IMR-90 (cell line): ENCODE measurements at regions not wholly inside any gene's neighbourhood (a gene's known extent, or its start where the extent isn't known, plus 50 kb on each side); places are given as distances from the start of the nearest gene placed in this dataset.

Experiments
- ATAC-seq: fragments of 200-7000 bp; cut with Tn5 transposase; 2 replicates; pipeline ENCODE4 v1.9.1; 2020; ENCODE audit warnings: low read depth, mild to moderate bottlenecking, moderate library complexity
- BruUV-seq: library from RNA; stranded (reverse); fragments of 400-500 nt; replicated peaks from 2 replicates; lab custom pipeline; 2021; lab: Mats Ljungman, UMichigan
- CTCF ChIA-PET: fragments of 300-600 bp; formaldehyde crosslinking; extraction: SDS; loops from one replicate; lab custom pipeline; 2021; ENCODE audit warnings: antibody characterized with exemption; lab: Yijun Ruan, JAX
- POLR2A ChIA-PET: fragments of 300-600 bp; sonication (Branson Sonifier 250); formaldehyde crosslinking; loops from one replicate; lab custom pipeline; 2022; ENCODE audit warnings: antibody characterized with exemption; ENCODE audit not compliant: unreplicated experiment; lab: Charles Lee
- DNase-seq: peaks from one replicate; pipeline ENCODE4 v3.0.0; 2013
- H2AFZ ChIP-seq: replicated peaks from 2 replicates; pipeline ENCODE3; 2013; ENCODE audit warnings: low read length, mild to moderate bottlenecking; ENCODE audit not compliant: poor library complexity
- H2AK5ac ChIP-seq: 2 replicates; pipeline ENCODE4 v1.6.1; 2013; ENCODE audit warnings: low read depth, low read length, inconsistent platforms
- H2AK9ac ChIP-seq: replicated peaks from 2 replicates; pipeline ENCODE3; 2013; ENCODE audit warnings: mild to moderate bottlenecking, low read depth, low read length, moderate library complexity; ENCODE audit not compliant: poor library complexity
- H2BK120ac ChIP-seq: 2 replicates; pipeline ENCODE4 v1.6.1; 2013; ENCODE audit warnings: low read depth, low read length, inconsistent platforms
- H2BK15ac ChIP-seq: 3 replicates; pipeline ENCODE4 v1.6.1; 2013; ENCODE audit warnings: low read depth, low read length, inconsistent platforms
- H2BK20ac ChIP-seq: 2 replicates; pipeline ENCODE4 v1.6.1; 2013; ENCODE audit warnings: low read depth, mild to moderate bottlenecking, inconsistent platforms, low read length, moderate library complexity
- H2BK5ac ChIP-seq: 2 replicates; pipeline ENCODE4 v1.6.1; 2013; ENCODE audit warnings: mild to moderate bottlenecking, low read depth, low read length, inconsistent platforms; ENCODE audit not compliant: poor library complexity, severe bottlenecking
- H3K14ac ChIP-seq: replicated peaks from 2 replicates; pipeline ENCODE4 v1.6.1; 2013; ENCODE audit warnings: low read depth, low read length, inconsistent platforms
- H3K18ac ChIP-seq: 2 replicates; pipeline ENCODE4 v1.6.1; 2013; ENCODE audit warnings: low read depth, low read length, control low read depth
- H3K23ac ChIP-seq: 2 replicates; pipeline ENCODE4 v1.6.1; 2013; ENCODE audit warnings: low read depth, low read length, inconsistent platforms
- H3K27ac ChIP-seq: 2 replicates; pipeline ENCODE4 v1.5.1; 2013; ENCODE audit warnings: mild to moderate bottlenecking, control low read depth, low read length; ENCODE audit not compliant: insufficient read depth
- H3K27me3 ChIP-seq: 2 replicates; pipeline ENCODE4 v1.6.1; 2013; ENCODE audit warnings: low read length; ENCODE audit not compliant: control insufficient read depth, insufficient read depth
- H3K36me3 ChIP-seq: 2 replicates; pipeline ENCODE4 v1.6.1; 2013; ENCODE audit warnings: low read length, mixed read lengths; ENCODE audit not compliant: control insufficient read depth, insufficient read depth
- H3K4ac ChIP-seq: 2 replicates; pipeline ENCODE4 v1.6.1; 2013; ENCODE audit warnings: low read depth, low read length, inconsistent platforms
- H3K4me1 ChIP-seq: 2 replicates; pipeline ENCODE4 v1.6.1; 2013; ENCODE audit warnings: low read length, mixed read lengths; ENCODE audit not compliant: control insufficient read depth, insufficient read depth
- H3K4me2 ChIP-seq: 2 replicates; pipeline ENCODE4 v1.6.1; 2013; ENCODE audit warnings: low read depth, mild to moderate bottlenecking, control low read depth, low read length, moderate library complexity
- H3K4me3 ChIP-seq: 2 replicates; pipeline ENCODE4 v1.5.1; 2013; ENCODE audit warnings: low read depth, mild to moderate bottlenecking, control low read depth, low read length, moderate library complexity; ENCODE audit not compliant: insufficient read depth
- H3K56ac ChIP-seq: 2 replicates; pipeline ENCODE4 v1.6.1; 2013; ENCODE audit warnings: low read length, inconsistent platforms; ENCODE audit not compliant: insufficient read depth; ENCODE audit errors: extremely low read depth
- H3K79me1 ChIP-seq, 2 experiments: 2 replicates each; pipeline ENCODE4 v1.6.1; 2013; ENCODE audit warnings: low read length in 2 of 2, inconsistent platforms in 1 of 2, low read depth in 1 of 2
- H3K9ac ChIP-seq: 2 replicates; pipeline ENCODE4 v1.6.1; 2013; ENCODE audit warnings: low read depth, low read length, control low read depth
- H3K9me1 ChIP-seq: 2 replicates; pipeline ENCODE4 v1.6.1; 2013; ENCODE audit warnings: low read length, inconsistent platforms; ENCODE audit not compliant: insufficient read depth
- H3K9me3 ChIP-seq: 2 replicates; pipeline ENCODE4 v1.6.1; 2013; ENCODE audit warnings: low read length; ENCODE audit not compliant: control insufficient read depth, insufficient read depth
- H4K20me1 ChIP-seq: 2 replicates; pipeline ENCODE4 v1.6.1; 2013; ENCODE audit warnings: low read length, inconsistent platforms; ENCODE audit not compliant: insufficient read depth
- H4K5ac ChIP-seq: 2 replicates; pipeline ENCODE4 v1.6.1; 2013; ENCODE audit warnings: mild to moderate bottlenecking, low read depth, low read length, control low read depth
- H4K8ac ChIP-seq, 2 experiments: 2 replicates each; pipeline ENCODE4 v1.6.1; 2013; ENCODE audit warnings: low read depth in 2 of 2, low read length in 2 of 2, control low read depth in 1 of 2, inconsistent platforms in 1 of 2
- H4K91ac ChIP-seq: 2 replicates; pipeline ENCODE4 v1.6.1; 2013; ENCODE audit warnings: low read depth, low read length, inconsistent platforms; ENCODE audit not compliant: insufficient read depth
- BHLHE40 ChIP-seq: fragments of 150-350 bp; IDR thresholded peaks from 2 replicates; pipeline ENCODE4 v1.6.1; 2016; ENCODE audit warnings: mild to moderate bottlenecking, low read depth, low read length
- CEBPB ChIP-seq: IDR thresholded peaks from 2 replicates; pipeline ENCODE4 v1.6.1; 2012; ENCODE audit warnings: low read depth, low read length, improper control_type of control experiment
- CHD1 ChIP-seq: IDR thresholded peaks from 2 replicates; pipeline ENCODE4 v1.6.1; 2012; ENCODE audit warnings: low read depth, low read length, improper control_type of control experiment
- FOS ChIP-seq: fragments of 150-350 bp; IDR thresholded peaks from 2 replicates; pipeline ENCODE4 v1.6.1; 2016; ENCODE audit warnings: low read depth, low read length
- MAZ ChIP-seq: IDR thresholded peaks from 2 replicates; pipeline ENCODE4 v1.6.1; 2012; ENCODE audit warnings: low read depth, mild to moderate bottlenecking, low read length, improper control_type of control experiment, moderate library complexity, borderline replicate concordance
- MXI1 ChIP-seq: IDR thresholded peaks from 2 replicates; pipeline ENCODE4 v1.6.1; 2012; ENCODE audit warnings: low read depth, mild to moderate bottlenecking, low read length, moderate library complexity, borderline replicate concordance
- NFE2L2 ChIP-seq: fragments of 150-350 bp; IDR thresholded peaks from 2 replicates; pipeline ENCODE4 v1.6.1; 2016; ENCODE audit warnings: low read depth, mild to moderate bottlenecking, low read length
- RCOR1 ChIP-seq: IDR thresholded peaks from 2 replicates; pipeline ENCODE4 v1.6.1; 2012; ENCODE audit warnings: mild to moderate bottlenecking, low read length, improper control_type of control experiment; ENCODE audit not compliant: insufficient replicate concordance
- RFX5 ChIP-seq: IDR thresholded peaks from 2 replicates; pipeline ENCODE4 v1.8.0; 2012; ENCODE audit warnings: low read depth, mild to moderate bottlenecking, low read length, moderate library complexity
- WGBS, 2 experiments: methylation state at CpG; one replicate each; pipeline versions ENCODE4 v1.1.5 to v1.1.7; 2013; ENCODE audit warnings: missing lambda C conversion rate in 2 of 2; ENCODE audit not compliant: insufficient read length in 1 of 2; ENCODE audit errors: extremely low coverage in 2 of 2; 5-methylcytosine and 5-hydroxymethylcytosine counted together
- dilution Hi-C: fragments of 300-500 bp; cut with HindIII; formaldehyde crosslinking; loops from one replicate; pipeline ENCODE4 v1.14.3; 2018; ENCODE audit warnings: low sequenced_read_pairs; ENCODE audit not compliant: unreplicated experiment
- in situ Hi-C: fragments of 300-500 bp; cut with MboI; formaldehyde crosslinking; loops from 3 replicates; pipeline ENCODE4 v1.14.3; 2019; ENCODE audit warnings: low sequenced_read_pairs, inconsistent platforms, mixed read lengths
- intact Hi-C: fragments of 100-400 bp; cut with micrococcal nuclease; formaldehyde crosslinking; loops from 2 replicates; pipeline ENCODE4 v1.10.0; 2022
- TF ChIP-seq, protein P1 (sequence below): fragments of 150-350 bp; IDR thresholded peaks from 2 replicates; pipeline ENCODE4 v1.6.1; 2016; ENCODE audit warnings: low read depth, mild to moderate bottlenecking, low read length, moderate library complexity, borderline replicate concordance

DNA sequence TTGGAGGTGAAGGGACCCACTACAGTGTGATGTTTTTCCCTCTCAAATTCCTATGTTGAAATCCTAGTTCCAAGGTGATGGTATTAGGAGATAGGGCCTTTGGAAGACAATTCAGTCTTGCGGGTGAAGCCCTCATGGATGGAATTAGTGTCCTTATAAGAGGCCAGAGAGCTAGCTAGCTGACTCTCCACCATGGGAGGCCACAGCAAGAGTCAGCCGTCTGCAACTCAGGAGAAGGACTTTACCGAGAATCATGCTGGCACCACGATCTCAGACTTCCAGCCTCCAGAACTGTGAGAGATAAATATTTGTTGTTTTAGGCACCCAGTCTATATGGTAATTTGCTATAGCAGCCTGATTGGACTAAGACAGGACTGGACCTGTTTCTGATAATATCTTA lies 461.4 kb downstream of the TSN start:
- ATAC-seq (no peak), DNase-seq (no peak)
- no peak overlapping the region for H4K8ac ChIP-seq
- no peaks in the 10 kb centered on the region for H3K79me1 ChIP-seq
- H2AFZ ChIP-seq: no peak overlapping the region
- H3K56ac ChIP-seq: no peak overlapping the region
- H3K36me3 ChIP-seq: no peaks in the 10 kb centered on the region
- H3K23ac ChIP-seq: no peak overlapping the region
- no peak overlapping the region for H4K5ac ChIP-seq
- H3K4me2 ChIP-seq: no peak overlapping the region
- TF ChIP-seq NFE2L2: no peak
- TF ChIP-seq MXI1: no peak
- TF ChIP-seq, protein P1, sequence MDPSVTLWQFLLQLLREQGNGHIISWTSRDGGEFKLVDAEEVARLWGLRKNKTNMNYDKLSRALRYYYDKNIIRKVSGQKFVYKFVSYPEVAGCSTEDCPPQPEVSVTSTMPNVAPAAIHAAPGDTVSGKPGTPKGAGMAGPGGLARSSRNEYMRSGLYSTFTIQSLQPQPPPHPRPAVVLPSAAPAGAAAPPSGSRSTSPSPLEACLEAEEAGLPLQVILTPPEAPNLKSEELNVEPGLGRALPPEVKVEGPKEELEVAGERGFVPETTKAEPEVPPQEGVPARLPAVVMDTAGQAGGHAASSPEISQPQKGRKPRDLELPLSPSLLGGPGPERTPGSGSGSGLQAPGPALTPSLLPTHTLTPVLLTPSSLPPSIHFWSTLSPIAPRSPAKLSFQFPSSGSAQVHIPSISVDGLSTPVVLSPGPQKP: no peak
- TF ChIP-seq BHLHE40: no peak
- TF ChIP-seq FOS: no peak
- TF ChIP-seq MAZ: no peak
- TF ChIP-seq RCOR1: no peak
- TF ChIP-seq CEBPB: no peak
- no peak for TF ChIP-seq RFX5
- no peak for TF ChIP-seq CHD1
- H3K27me3 ChIP-seq: no peaks in the 10 kb centered on the region
- H2AK5ac ChIP-seq: no peak overlapping the region
- H3K9me3 ChIP-seq: no peaks in the 10 kb centered on the region
- intact Hi-C loops (no loop called here), in situ Hi-C loops (no loop called here), dilution Hi-C loops (no loop called here)
- H3K27ac ChIP-seq: no peak overlapping the region
- no peak overlapping the region for H2BK20ac ChIP-seq
- BruUV-seq: no TSS peak
- H3K18ac ChIP-seq: no peak overlapping the region
- ChIA-PET POLR2A (no interaction called here), CTCF (no interaction called here)
- no peak overlapping the region for H3K14ac ChIP-seq
- no peaks in the 10 kb centered on the region for H4K20me1 ChIP-seq
- no peak overlapping the region for H4K91ac ChIP-seq
- no peak overlapping the region for H3K4ac ChIP-seq
- H3K4me3 ChIP-seq: no peak overlapping the region
- H3K4me1 ChIP-seq: no peaks in the 10 kb centered on the region
- no peak overlapping the region for H3K9ac ChIP-seq
- H2BK5ac ChIP-seq: no peak overlapping the region
- H3K9me1 ChIP-seq: no peaks in the 10 kb centered on the region
- H2AK9ac ChIP-seq: no peak overlapping the region
- H2BK120ac ChIP-seq: no peak overlapping the region
- WGBS, 2 experiments: no CpG with 5 or more reads among the region's 4 CpGs
- no peak overlapping the region for H2BK15ac ChIP-seq
